ENCODE measurements at regions not wholly inside any gene's neighbourhood (a gene's known extent, or its start where the extent isn't known, plus 50 kb on each side); places are given as distances from the start of the nearest gene placed in this dataset.

DNA sequence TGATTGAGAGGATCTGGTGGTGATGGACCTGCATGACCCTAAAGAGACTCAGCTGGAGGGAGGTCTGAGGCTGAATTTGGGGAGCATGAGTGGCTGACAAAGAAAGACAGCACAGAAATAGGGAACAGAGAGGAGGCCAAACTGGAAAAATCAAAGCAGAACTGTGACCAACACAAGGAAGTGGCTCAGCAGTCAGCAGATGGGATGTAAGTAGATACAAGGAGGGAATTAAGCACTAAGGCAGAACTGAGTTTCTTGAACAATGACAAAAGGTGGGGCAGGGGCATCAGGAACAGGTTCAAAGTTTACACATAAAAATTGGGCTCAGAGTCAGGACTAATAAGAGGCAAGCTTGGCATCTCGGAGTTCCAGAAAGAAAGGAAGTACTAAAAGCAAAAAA is 144.3 kb upstream of the KLF3 start:
- TF ChIP-seq RAD21 (CRISPR knock-in tag; conservative IDR thresholded peaks at IDR 0.05 in 1 of 2, IDR thresholded peaks at IDR 0.05 in 1 of 2) (no peak), DNMT1 (IDR thresholded peaks at IDR 0.05) (no peak), MEF2D (tag; conservative IDR thresholded peaks at IDR 0.05; ENCODE audit: low read depth) (no peak), MAFK (IDR thresholded peaks at IDR 0.05; ENCODE audit: low read length) (no peak), NFXL1 (CRISPR knock-in tag; IDR thresholded peaks at IDR 0.05) (no peak), SIN3B (IDR thresholded peaks at IDR 0.05; ENCODE audit: low read depth) (no peak), KAT7 (CRISPR knock-in tag; IDR thresholded peaks at IDR 0.05; ENCODE audit: borderline replicate concordance) (no peak)

Measured in K562 (cell line).